Mammary epithelial cell (primary cell): ENCODE measurements at regions not wholly inside any gene's neighbourhood (a gene's known extent, or its start where the extent isn't known, plus 50 kb on each side); places are given as distances from the start of the nearest gene placed in this dataset.

Experiments used
- EZH2 ChIP-seq: IDR thresholded peaks from 2 replicates; pipeline ENCODE4 v1.6.1; 2012; ENCODE audit warnings: low read length, inconsistent platforms, borderline replicate concordance
- TF ChIP-seq, protein P1 (sequence below), 2 donors: IDR thresholded peaks in 1 of 2; conservative IDR thresholded peaks in 1 of 2; 2 replicates each; pipeline ENCODE4 v1.5.1; 2011 to 2012; ENCODE audit warnings: inconsistent platforms in 2 of 2, low read length in 2 of 2, mild to moderate bottlenecking in 2 of 2, control low read depth in 1 of 2, low read depth in 1 of 2; ENCODE audit not compliant: insufficient read depth in 1 of 2; ENCODE audit errors: extremely low read depth in 1 of 2

DNA sequence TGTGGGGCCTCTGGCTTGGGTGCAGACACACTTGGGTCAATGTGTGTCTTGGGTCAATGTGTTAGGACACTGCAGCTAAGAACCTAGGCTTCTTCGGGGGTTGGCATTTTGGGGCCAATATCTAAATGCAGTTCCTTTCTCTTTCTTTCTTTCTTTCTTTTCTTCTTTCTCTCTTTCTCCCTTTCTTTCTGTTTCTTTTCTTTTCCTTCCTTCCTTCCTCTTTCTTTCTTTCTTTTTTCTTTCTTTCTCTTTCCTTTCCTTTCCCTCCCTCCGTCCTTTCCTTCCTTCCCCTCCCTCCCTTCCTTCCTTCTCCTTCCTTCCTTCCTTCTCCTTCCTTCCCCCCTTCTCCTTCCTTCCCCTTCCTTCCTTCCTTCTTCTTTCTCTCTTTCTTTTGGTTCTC is 57.7 kb upstream of the OSR1 start:
- TF ChIP-seq, protein P1, sequence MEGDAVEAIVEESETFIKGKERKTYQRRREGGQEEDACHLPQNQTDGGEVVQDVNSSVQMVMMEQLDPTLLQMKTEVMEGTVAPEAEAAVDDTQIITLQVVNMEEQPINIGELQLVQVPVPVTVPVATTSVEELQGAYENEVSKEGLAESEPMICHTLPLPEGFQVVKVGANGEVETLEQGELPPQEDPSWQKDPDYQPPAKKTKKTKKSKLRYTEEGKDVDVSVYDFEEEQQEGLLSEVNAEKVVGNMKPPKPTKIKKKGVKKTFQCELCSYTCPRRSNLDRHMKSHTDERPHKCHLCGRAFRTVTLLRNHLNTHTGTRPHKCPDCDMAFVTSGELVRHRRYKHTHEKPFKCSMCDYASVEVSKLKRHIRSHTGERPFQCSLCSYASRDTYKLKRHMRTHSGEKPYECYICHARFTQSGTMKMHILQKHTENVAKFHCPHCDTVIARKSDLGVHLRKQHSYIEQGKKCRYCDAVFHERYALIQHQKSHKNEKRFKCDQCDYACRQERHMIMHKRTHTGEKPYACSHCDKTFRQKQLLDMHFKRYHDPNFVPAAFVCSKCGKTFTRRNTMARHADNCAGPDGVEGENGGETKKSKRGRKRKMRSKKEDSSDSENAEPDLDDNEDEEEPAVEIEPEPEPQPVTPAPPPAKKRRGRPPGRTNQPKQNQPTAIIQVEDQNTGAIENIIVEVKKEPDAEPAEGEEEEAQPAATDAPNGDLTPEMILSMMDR (conservative IDR thresholded peaks at IDR 0.05 in 1 of 2, IDR thresholded peaks at IDR 0.05 in 1 of 2; ENCODE audit: extremely low read depth in 1 of 2, insufficient read depth in 1 of 2, low read depth in 1 of 2, low read length in 2 of 2): no peak
- no peak for TF ChIP-seq EZH2
